ENCODE measurements at regions not wholly inside any gene's neighbourhood (a gene's known extent, or its start where the extent isn't known, plus 50 kb on each side); places are given as distances from the start of the nearest gene placed in this dataset.

- Histone ChIP-seq H3K27ac (no peak overlapping the region), H3K27me3 (no peaks in the 10 kb centered on the region), H3K4me3 (replicated peaks in 1 of 3) (no peak overlapping the region), H3K9me3 (no peaks in the 10 kb centered on the region), H3K4me1 (no peaks in the 10 kb centered on the region), H3K36me3 (no peaks in the 10 kb centered on the region)
- intact Hi-C loops (cut with DNase I), result no loop called here
- DNase-seq, result no peak
- no peak for TF ChIP-seq CTCF (IDR thresholded peaks at IDR 0.05)
- TF ChIP-seq POLR2A (IDR thresholded peaks at IDR 0.05), result no peak
- 87 to 94% methylated on average over 7 of the region's 7 CpGs for WGBS, 2 donors
Observed at GRCh38 chr2:16140771-16141640, 200.7 kb downstream of the MYCN start.

- H3K4me3 ChIP-seq (replicated peaks in 1 of 3), result no peak overlapping the region
- WGBS, 2 donors, result 91 to 93% methylated on average over 9 of the region's 9 CpGs
- no peak for TF ChIP-seq CTCF (IDR thresholded peaks at IDR 0.05)
- TF ChIP-seq POLR2A (IDR thresholded peaks at IDR 0.05), result no peak
- no peak for DNase-seq
- H3K27me3 ChIP-seq, result no peaks in the 10 kb centered on the region
- no peak overlapping the region for H3K27ac ChIP-seq
- H3K4me1 ChIP-seq, result no peaks in the 10 kb centered on the region
- no peaks in the 10 kb centered on the region for H3K36me3 ChIP-seq
- no peaks in the 10 kb centered on the region for H3K9me3 ChIP-seq
- intact Hi-C loops (cut with DNase I), result no loop called here
Observed at GRCh38 chr2:16139663-16140615, 199.6 kb downstream of the MYCN start.

DNA sequence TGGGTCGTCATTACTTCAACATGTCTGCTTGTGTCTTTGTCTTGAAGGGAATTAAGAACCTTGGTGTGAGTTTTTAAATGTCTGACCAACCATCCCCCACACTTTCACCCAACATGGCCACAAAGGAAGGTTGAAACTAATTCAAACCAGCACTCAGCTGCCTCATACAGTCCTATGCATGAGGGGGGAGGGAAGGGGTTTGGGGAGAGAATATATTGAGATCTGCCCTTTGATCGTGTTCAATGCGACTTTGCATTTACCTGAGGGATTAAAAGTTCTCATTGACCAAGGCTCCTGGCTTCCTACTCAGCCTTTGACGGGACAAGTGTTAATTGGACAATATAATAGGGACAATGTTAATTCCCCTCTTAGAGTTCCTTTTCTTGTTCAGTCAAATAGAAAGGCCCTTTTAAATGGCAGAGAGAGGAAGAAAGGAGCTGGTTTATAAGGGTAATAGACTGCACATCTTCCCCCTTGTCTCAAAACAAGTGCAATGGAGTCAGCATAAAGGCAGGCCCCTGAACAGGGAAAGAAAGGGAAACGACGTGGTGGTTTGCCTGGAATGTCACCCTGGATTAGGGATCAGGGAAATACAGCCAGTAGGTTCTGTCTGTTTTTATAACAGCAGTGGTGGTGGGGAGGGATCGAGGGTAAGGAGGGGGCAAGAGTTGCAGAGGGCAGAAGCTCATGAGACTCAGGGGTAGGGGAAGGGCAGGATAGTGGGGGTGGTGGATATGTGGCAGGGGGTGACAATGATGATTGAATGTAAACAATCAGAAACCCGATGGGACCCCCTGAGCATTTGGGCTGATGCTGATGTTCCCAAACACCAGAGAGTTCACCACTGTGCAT lies 198.7 kb downstream of the MYCN start:
- Histone ChIP-seq H3K27me3 (no peaks in the 10 kb centered on the region), H3K36me3 (no peaks in the 10 kb centered on the region), H3K4me1 (no peaks in the 10 kb centered on the region), H3K9me3 (no peaks in the 10 kb centered on the region), H3K4me3 (replicated peaks in 1 of 3) (no peak overlapping the region), H3K27ac (no peak overlapping the region)
- no peak for DNase-seq
- TF ChIP-seq CTCF (IDR thresholded peaks at IDR 0.05), result no peak
- 79 to 81% methylated on average over 8 of the region's 8 CpGs for WGBS, 2 donors
- intact Hi-C loops (cut with DNase I), result no loop called here

GRCh38 chr2:16137080-16137755 lies 196.9 kb downstream of the MYCN start:
- no peak for DNase-seq
- Histone ChIP-seq H3K36me3 (no peaks in the 10 kb centered on the region), H3K4me1 (no peaks in the 10 kb centered on the region), H3K4me3 (replicated peaks in 1 of 3) (no peak overlapping the region), H3K27me3 (no peaks in the 10 kb centered on the region), H3K9me3 (no peaks in the 10 kb centered on the region), H3K27ac (no peak overlapping the region)
- 84 to 91% methylated on average over 5 of the region's 5 CpGs for WGBS, 2 donors
- intact Hi-C loops (cut with DNase I), result no loop called here
- TF ChIP-seq CTCF (IDR thresholded peaks at IDR 0.05) (no peak), POLR2A (IDR thresholded peaks at IDR 0.05) (no peak)

All from thyroid gland (tissue), 4 donors.